WTC11 (cell line): ENCODE measurements at regions not wholly inside any gene's neighbourhood (a gene's known extent, or its start where the extent isn't known, plus 50 kb on each side); places are given as distances from the start of the nearest gene placed in this dataset.

Experiments used
- ATF1 ChIP-seq: sonication (generic); formaldehyde crosslinking; IDR thresholded peaks from 2 replicates; pipeline ENCODE4 v1.8.1; 2023; ENCODE audit warnings: mild to moderate bottlenecking, moderate library complexity, missing genetic modification reagents
- CDX4 ChIP-seq: fragments of 250-450 bp; sonication (Bioruptor Pico); IDR thresholded peaks from 2 replicates; pipeline ENCODE4 v1.9.0; 2021; ENCODE audit warnings: moderate library complexity, mild to moderate bottlenecking, inconsistent platforms, borderline replicate concordance
- E2F1 ChIP-seq: sonication (generic); formaldehyde crosslinking; IDR thresholded peaks from 2 replicates; pipeline ENCODE4 v1.8.0; 2022; ENCODE audit warnings: mild to moderate bottlenecking, missing genetic modification reagents
- ELF4 ChIP-seq: sonication (generic); formaldehyde crosslinking; IDR thresholded peaks from 2 replicates; pipeline ENCODE4 v1.8.1; 2022; ENCODE audit warnings: low read depth, mild to moderate bottlenecking, moderate library complexity, missing genetic modification reagents
- ETV6 ChIP-seq: sonication (generic); formaldehyde crosslinking; IDR thresholded peaks from 2 replicates; pipeline ENCODE4 v1.8.1; 2022; ENCODE audit warnings: mild to moderate bottlenecking, missing genetic modification reagents
- GTF2I ChIP-seq: fragments of 250-450 bp; sonication (Bioruptor Pico); conservative IDR thresholded peaks from 2 replicates; pipeline ENCODE4 v1.4.0; 2021; ENCODE audit warnings: mild to moderate bottlenecking
- JUN ChIP-seq: sonication (generic); formaldehyde crosslinking; IDR thresholded peaks from 2 replicates; pipeline ENCODE4 v1.8.0; 2023; ENCODE audit warnings: mild to moderate bottlenecking, missing genetic modification reagents
- KAT7 ChIP-seq: sonication (generic); formaldehyde crosslinking; IDR thresholded peaks from 2 replicates; pipeline ENCODE4 v1.8.1; 2023; ENCODE audit warnings: missing genetic modification reagents, mild to moderate bottlenecking, borderline replicate concordance
- NFYB ChIP-seq: sonication (generic); formaldehyde crosslinking; conservative IDR thresholded peaks from 2 replicates; pipeline ENCODE4 v1.8.0; 2022; ENCODE audit warnings: low read depth, missing genetic modification reagents
- PRRX2 ChIP-seq: fragments of 250-450 bp; sonication (Bioruptor Pico); IDR thresholded peaks from 2 replicates; pipeline ENCODE4 v1.8.0; 2021; ENCODE audit warnings: mild to moderate bottlenecking
- SMAD4 ChIP-seq: sonication (generic); formaldehyde crosslinking; IDR thresholded peaks from 2 replicates; pipeline ENCODE4 v1.8.0; 2022; ENCODE audit warnings: mild to moderate bottlenecking, missing genetic modification reagents
- TEAD4 ChIP-seq: sonication (generic); formaldehyde crosslinking; IDR thresholded peaks from 2 replicates; pipeline ENCODE4 v1.8.0; 2022; ENCODE audit warnings: mild to moderate bottlenecking, missing genetic modification reagents
- TP53 ChIP-seq: sonication (generic); formaldehyde crosslinking; IDR thresholded peaks from 2 replicates; pipeline ENCODE4 v1.8.1; 2023; ENCODE audit warnings: mild to moderate bottlenecking, missing genetic modification reagents
- ZBTB21 ChIP-seq: sonication (generic); formaldehyde crosslinking; IDR thresholded peaks from 2 replicates; pipeline ENCODE4 v1.8.1; 2023; ENCODE audit warnings: mild to moderate bottlenecking, missing genetic modification reagents, borderline replicate concordance
- ZNF121 ChIP-seq: sonication (generic); formaldehyde crosslinking; IDR thresholded peaks from 2 replicates; pipeline ENCODE4 v1.8.0; 2023; ENCODE audit warnings: missing genetic modification reagents
- ZNF317 ChIP-seq: sonication (generic); formaldehyde crosslinking; IDR thresholded peaks from 2 replicates; pipeline ENCODE4 v1.8.1; 2023; ENCODE audit warnings: low read depth, mild to moderate bottlenecking, moderate library complexity, missing genetic modification reagents, borderline replicate concordance
- ZNF416 ChIP-seq: fragments of 250-450 bp; sonication (Bioruptor Pico); IDR thresholded peaks from 2 replicates; pipeline ENCODE4 v1.9.0; 2021; ENCODE audit warnings: mild to moderate bottlenecking, inconsistent platforms
- ZNF425 ChIP-seq: fragments of 250-450 bp; sonication (Bioruptor Pico); conservative IDR thresholded peaks from 2 replicates; pipeline ENCODE4 v1.9.0; 2021; ENCODE audit warnings: mild to moderate bottlenecking
- ZNF671 ChIP-seq: fragments of 250-450 bp; sonication (Bioruptor Pico); IDR thresholded peaks from 2 replicates; pipeline ENCODE4 v1.8.0; 2021; ENCODE audit warnings: mild to moderate bottlenecking
- TF ChIP-seq, protein P1 (sequence below): sonication (generic); formaldehyde crosslinking; IDR thresholded peaks from 2 replicates; pipeline ENCODE4 v1.8.1; 2022; ENCODE audit warnings: low read depth, missing genetic modification reagents, borderline replicate concordance
- TF ChIP-seq, protein P2 (sequence below): fragments of 200-600 bp; IDR thresholded peaks from 2 replicates; pipeline ENCODE4 v1.8.0; 2022; ENCODE audit warnings: antibody characterized with exemption
- TF ChIP-seq, protein P3 (sequence below): fragments of 250-450 bp; sonication (Bioruptor Pico); IDR thresholded peaks from 2 replicates; pipeline ENCODE4 v2.1.2; 2022; ENCODE audit warnings: mild to moderate bottlenecking, moderate library complexity
- TF ChIP-seq, protein P4 (sequence below): fragments of 250-450 bp; sonication (Bioruptor Pico); IDR thresholded peaks from 2 replicates; pipeline ENCODE4 v1.9.0; 2021; ENCODE audit warnings: mild to moderate bottlenecking
- TF ChIP-seq, protein P5 (sequence below): sonication (generic); formaldehyde crosslinking; IDR thresholded peaks from 2 replicates; pipeline ENCODE4 v1.8.0; 2022; ENCODE audit warnings: missing genetic modification reagents

GRCh38 chr5:153350175-153350883, 140.1 kb upstream of the GRIA1 start (continued):
- TF ChIP-seq, protein P1, sequence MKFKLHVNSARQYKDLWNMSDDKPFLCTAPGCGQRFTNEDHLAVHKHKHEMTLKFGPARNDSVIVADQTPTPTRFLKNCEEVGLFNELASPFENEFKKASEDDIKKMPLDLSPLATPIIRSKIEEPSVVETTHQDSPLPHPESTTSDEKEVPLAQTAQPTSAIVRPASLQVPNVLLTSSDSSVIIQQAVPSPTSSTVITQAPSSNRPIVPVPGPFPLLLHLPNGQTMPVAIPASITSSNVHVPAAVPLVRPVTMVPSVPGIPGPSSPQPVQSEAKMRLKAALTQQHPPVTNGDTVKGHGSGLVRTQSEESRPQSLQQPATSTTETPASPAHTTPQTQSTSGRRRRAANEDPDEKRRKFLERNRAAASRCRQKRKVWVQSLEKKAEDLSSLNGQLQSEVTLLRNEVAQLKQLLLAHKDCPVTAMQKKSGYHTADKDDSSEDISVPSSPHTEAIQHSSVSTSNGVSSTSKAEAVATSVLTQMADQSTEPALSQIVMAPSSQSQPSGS, result no peak
- TF ChIP-seq, protein P2, sequence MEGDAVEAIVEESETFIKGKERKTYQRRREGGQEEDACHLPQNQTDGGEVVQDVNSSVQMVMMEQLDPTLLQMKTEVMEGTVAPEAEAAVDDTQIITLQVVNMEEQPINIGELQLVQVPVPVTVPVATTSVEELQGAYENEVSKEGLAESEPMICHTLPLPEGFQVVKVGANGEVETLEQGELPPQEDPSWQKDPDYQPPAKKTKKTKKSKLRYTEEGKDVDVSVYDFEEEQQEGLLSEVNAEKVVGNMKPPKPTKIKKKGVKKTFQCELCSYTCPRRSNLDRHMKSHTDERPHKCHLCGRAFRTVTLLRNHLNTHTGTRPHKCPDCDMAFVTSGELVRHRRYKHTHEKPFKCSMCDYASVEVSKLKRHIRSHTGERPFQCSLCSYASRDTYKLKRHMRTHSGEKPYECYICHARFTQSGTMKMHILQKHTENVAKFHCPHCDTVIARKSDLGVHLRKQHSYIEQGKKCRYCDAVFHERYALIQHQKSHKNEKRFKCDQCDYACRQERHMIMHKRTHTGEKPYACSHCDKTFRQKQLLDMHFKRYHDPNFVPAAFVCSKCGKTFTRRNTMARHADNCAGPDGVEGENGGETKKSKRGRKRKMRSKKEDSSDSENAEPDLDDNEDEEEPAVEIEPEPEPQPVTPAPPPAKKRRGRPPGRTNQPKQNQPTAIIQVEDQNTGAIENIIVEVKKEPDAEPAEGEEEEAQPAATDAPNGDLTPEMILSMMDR, result no peak
- no peak for TF ChIP-seq CDX4 (CRISPR knock-in tag)
- TF ChIP-seq E2F1, result no peak
- TF ChIP-seq GTF2I (CRISPR knock-in tag), result no peak
- no peak for TF ChIP-seq PRRX2 (CRISPR knock-in tag)
- TF ChIP-seq ZNF425 (CRISPR knock-in tag), result no peak
- no peak for TF ChIP-seq ZNF416 (CRISPR knock-in tag)
- no peak for TF ChIP-seq ZNF671
- no peak for TF ChIP-seq ELF4 (CRISPR knock-in tag)
- TF ChIP-seq, protein P3, sequence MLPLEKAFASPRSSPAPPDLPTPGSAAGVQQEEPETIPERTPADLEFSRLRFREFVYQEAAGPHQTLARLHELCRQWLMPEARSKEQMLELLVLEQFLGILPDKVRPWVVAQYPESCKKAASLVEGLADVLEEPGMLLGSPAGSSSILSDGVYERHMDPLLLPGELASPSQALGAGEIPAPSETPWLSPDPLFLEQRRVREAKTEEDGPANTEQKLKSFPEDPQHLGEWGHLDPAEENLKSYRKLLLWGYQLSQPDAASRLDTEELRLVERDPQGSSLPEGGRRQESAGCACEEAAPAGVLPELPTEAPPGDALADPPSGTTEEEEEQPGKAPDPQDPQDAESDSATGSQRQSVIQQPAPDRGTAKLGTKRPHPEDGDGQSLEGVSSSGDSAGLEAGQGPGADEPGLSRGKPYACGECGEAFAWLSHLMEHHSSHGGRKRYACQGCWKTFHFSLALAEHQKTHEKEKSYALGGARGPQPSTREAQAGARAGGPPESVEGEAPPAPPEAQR (CRISPR knock-in tag), result no peak
- TF ChIP-seq, protein P4, sequence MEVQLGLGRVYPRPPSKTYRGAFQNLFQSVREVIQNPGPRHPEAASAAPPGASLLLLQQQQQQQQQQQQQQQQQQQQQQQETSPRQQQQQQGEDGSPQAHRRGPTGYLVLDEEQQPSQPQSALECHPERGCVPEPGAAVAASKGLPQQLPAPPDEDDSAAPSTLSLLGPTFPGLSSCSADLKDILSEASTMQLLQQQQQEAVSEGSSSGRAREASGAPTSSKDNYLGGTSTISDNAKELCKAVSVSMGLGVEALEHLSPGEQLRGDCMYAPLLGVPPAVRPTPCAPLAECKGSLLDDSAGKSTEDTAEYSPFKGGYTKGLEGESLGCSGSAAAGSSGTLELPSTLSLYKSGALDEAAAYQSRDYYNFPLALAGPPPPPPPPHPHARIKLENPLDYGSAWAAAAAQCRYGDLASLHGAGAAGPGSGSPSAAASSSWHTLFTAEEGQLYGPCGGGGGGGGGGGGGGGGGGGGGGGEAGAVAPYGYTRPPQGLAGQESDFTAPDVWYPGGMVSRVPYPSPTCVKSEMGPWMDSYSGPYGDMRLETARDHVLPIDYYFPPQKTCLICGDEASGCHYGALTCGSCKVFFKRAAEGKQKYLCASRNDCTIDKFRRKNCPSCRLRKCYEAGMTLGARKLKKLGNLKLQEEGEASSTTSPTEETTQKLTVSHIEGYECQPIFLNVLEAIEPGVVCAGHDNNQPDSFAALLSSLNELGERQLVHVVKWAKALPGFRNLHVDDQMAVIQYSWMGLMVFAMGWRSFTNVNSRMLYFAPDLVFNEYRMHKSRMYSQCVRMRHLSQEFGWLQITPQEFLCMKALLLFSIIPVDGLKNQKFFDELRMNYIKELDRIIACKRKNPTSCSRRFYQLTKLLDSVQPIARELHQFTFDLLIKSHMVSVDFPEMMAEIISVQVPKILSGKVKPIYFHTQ (CRISPR knock-in tag), result no peak
- TF ChIP-seq KAT7 (CRISPR knock-in tag), result no peak
- no peak for TF ChIP-seq ZBTB21 (CRISPR knock-in tag)
- no peak for TF ChIP-seq NFYB (CRISPR knock-in tag)
- TF ChIP-seq JUN (CRISPR knock-in tag), result no peak
- TF ChIP-seq, protein P5, sequence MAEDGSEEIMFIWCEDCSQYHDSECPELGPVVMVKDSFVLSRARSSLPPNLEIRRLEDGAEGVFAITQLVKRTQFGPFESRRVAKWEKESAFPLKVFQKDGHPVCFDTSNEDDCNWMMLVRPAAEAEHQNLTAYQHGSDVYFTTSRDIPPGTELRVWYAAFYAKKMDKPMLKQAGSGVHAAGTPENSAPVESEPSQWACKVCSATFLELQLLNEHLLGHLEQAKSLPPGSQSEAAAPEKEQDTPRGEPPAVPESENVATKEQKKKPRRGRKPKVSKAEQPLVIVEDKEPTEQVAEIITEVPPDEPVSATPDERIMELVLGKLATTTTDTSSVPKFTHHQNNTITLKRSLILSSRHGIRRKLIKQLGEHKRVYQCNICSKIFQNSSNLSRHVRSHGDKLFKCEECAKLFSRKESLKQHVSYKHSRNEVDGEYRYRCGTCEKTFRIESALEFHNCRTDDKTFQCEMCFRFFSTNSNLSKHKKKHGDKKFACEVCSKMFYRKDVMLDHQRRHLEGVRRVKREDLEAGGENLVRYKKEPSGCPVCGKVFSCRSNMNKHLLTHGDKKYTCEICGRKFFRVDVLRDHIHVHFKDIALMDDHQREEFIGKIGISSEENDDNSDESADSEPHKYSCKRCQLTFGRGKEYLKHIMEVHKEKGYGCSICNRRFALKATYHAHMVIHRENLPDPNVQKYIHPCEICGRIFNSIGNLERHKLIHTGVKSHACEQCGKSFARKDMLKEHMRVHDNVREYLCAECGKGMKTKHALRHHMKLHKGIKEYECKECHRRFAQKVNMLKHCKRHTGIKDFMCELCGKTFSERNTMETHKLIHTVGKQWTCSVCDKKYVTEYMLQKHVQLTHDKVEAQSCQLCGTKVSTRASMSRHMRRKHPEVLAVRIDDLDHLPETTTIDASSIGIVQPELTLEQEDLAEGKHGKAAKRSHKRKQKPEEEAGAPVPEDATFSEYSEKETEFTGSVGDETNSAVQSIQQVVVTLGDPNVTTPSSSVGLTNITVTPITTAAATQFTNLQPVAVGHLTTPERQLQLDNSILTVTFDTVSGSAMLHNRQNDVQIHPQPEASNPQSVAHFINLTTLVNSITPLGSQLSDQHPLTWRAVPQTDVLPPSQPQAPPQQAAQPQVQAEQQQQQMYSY (CRISPR knock-in tag), result no peak
- TF ChIP-seq ETV6 (CRISPR knock-in tag), result 0 out of 2 replicates have a peak, but pooled peaks have one; percentile 37
- no peak for TF ChIP-seq ZNF317 (CRISPR knock-in tag)
- TF ChIP-seq SMAD4 (CRISPR knock-in tag), result no peak
- TF ChIP-seq ZNF121 (CRISPR knock-in tag), result no peak
- no peak for TF ChIP-seq TEAD4
- TF ChIP-seq ATF1 (CRISPR knock-in tag), result no peak
- TF ChIP-seq TP53 (CRISPR knock-in tag), result no peak
